Chondrocyte (in vitro differentiated cells): ENCODE measurements at regions not wholly inside any gene's neighbourhood (a gene's known extent, or its start where the extent isn't known, plus 50 kb on each side); places are given as distances from the start of the nearest gene placed in this dataset.

ENCODE experiments used
- DNase-seq: peaks from one replicate; pipeline ENCODE4 v3.0.0; 2021; ENCODE audit warnings: mixed read lengths, low spot score
- H3K27ac Mint-ChIP-seq: one replicate; pipeline ENCODE4 v1.8.0; 2021; ENCODE audit warnings: mild to moderate bottlenecking, moderate library complexity, mixed read lengths; ENCODE audit not compliant: unreplicated experiment
- H3K27me3 Mint-ChIP-seq: 2 replicates; pipeline ENCODE4 v1.8.0; 2021; ENCODE audit warnings: low read depth, mixed read lengths
- H3K36me3 Mint-ChIP-seq: 2 replicates; pipeline ENCODE4 v1.8.0; 2021; ENCODE audit warnings: low read depth, mixed read lengths
- H3K4me1 Mint-ChIP-seq: 2 replicates; pipeline ENCODE4 v1.8.0; 2021; ENCODE audit warnings: low read depth, mild to moderate bottlenecking, mixed read lengths
- H3K4me3 Mint-ChIP-seq: one replicate; pipeline ENCODE4 v1.8.0; 2021; ENCODE audit warnings: mild to moderate bottlenecking, moderate library complexity, mixed read lengths; ENCODE audit not compliant: unreplicated experiment
- H3K9me3 Mint-ChIP-seq: 2 replicates; pipeline ENCODE4 v1.8.0; 2021; ENCODE audit warnings: low read depth, mixed read lengths
- TF ChIP-seq, protein P1 (sequence below): fragments of 200-600 bp; sonication (generic); IDR thresholded peaks from 2 replicates; pipeline ENCODE4 v1.5.0; 2021; ENCODE audit warnings: antibody characterized with exemption, mild to moderate bottlenecking, moderate library complexity

DNA sequence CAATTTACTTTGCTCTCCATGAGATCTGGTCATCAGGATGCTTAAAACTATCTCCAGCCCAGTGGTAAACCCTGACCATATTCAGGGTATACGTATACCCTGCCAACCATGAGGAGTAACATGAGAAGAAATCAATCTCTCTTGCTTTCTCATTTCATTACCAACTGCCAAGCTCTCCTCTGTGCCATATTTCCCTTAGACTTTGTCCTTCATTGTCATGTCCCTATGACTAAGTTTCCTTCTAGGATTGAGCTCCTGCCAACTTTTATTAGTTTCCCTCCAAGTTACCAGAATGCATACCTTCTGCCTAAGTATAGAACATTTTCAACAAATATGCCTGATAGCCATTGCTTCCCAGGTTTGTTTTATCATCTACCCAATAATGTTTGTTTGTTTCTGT is 1113.9 kb upstream of the B3GALT2 start:
- TF ChIP-seq, protein P1, sequence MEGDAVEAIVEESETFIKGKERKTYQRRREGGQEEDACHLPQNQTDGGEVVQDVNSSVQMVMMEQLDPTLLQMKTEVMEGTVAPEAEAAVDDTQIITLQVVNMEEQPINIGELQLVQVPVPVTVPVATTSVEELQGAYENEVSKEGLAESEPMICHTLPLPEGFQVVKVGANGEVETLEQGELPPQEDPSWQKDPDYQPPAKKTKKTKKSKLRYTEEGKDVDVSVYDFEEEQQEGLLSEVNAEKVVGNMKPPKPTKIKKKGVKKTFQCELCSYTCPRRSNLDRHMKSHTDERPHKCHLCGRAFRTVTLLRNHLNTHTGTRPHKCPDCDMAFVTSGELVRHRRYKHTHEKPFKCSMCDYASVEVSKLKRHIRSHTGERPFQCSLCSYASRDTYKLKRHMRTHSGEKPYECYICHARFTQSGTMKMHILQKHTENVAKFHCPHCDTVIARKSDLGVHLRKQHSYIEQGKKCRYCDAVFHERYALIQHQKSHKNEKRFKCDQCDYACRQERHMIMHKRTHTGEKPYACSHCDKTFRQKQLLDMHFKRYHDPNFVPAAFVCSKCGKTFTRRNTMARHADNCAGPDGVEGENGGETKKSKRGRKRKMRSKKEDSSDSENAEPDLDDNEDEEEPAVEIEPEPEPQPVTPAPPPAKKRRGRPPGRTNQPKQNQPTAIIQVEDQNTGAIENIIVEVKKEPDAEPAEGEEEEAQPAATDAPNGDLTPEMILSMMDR, result no peak
- peaks cover 4% of the 10 kb centered on the region for H3K4me1 Mint-ChIP-seq
- no peak overlapping the region for H3K4me3 Mint-ChIP-seq

DNA sequence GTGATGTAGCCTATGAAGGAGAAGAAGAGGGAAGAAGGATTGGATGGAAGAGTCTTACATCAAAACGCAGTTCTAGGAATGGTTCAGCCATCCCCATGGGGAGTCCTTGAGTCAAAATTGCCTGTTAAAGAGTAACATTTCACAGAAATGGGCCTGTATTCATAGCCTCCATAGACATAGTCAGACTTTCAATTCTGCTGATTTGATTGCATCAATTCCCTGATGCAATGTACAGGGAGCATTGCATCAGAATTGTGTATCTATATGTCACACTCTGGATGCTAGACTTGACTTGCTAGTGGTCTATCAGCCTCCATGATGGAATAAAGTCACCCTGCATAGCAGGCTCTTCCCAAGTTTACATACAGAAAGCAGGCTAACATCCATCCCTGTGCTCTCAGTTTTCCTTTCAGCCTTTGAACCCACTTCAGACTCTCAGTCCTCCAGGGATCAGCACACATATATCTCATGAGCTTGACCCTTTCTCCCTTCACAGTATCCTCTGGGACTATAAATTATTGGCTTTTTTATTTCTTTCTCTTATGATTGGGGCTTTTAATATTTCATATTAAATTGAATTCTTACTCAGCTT is 1111.7 kb upstream of the B3GALT2 start:
- Mint-ChIP-seq H3K27me3 (no peaks in the 10 kb centered on the region), H3K36me3 (no peaks in the 10 kb centered on the region), H3K27ac (no peak overlapping the region), H3K4me3 (no peak overlapping the region), H3K4me1 (peaks cover 9% of the 10 kb centered on the region), H3K9me3 (no peaks in the 10 kb centered on the region)
- TF ChIP-seq, protein P1, result no peak
- no peak for DNase-seq

More for the DNA sequence above, 1113.9 kb upstream of the B3GALT2 start:
- Mint-ChIP-seq H3K27ac (no peak overlapping the region), H3K27me3 (no peaks in the 10 kb centered on the region), H3K9me3 (no peaks in the 10 kb centered on the region), H3K36me3 (no peaks in the 10 kb centered on the region)
- DNase-seq, result no peak

DNA sequence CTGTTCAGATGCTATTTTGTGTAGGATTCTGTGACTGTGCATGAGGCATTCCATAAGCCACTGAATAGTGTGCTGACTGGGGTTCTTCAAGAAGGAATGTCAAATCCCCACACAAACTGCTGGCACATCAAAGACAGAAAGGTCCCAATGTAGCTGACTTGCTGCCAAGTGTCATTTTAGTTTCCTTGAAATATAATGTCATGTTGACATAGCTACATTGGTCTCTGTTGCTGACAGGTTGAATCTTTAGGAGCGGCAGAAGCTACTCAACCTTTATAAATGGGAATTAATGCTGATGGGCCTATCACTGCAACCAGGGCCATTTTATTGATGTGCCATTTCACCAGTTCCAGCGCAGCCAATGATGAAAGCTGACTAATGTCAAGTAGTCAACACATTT is 1110.7 kb upstream of the B3GALT2 start:
- H3K4me1 Mint-ChIP-seq, result peaks cover 9% of the 10 kb centered on the region
- TF ChIP-seq, protein P1, result no peak
- no peaks in the 10 kb centered on the region for H3K36me3 Mint-ChIP-seq
- H3K27ac Mint-ChIP-seq, result no peak overlapping the region
- DNase-seq, result no peak
- H3K4me3 Mint-ChIP-seq, result no peak overlapping the region
- no peaks in the 10 kb centered on the region for H3K27me3 Mint-ChIP-seq
- H3K9me3 Mint-ChIP-seq, result no peaks in the 10 kb centered on the region

DNA sequence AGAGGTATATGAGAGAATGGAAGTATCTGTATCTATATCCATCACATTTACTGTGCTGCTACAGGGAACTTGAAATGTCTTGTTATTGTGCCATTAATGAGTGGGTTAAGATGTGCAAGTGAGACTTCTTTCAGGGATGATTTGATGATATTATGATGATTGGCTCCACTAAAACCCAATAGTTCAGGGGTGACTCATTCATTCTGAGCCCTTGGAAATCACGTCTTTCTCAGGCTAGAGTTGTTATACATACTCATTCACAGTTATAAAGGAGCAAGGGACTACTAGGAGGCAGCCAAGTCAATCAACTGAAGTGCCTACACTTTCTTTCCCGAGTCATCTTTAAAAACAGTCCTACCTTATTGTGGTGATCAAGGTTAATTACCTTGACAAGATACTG is 1109.8 kb upstream of the B3GALT2 start:
- Mint-ChIP-seq H3K9me3 (no peaks in the 10 kb centered on the region), H3K36me3 (no peaks in the 10 kb centered on the region), H3K27me3 (no peaks in the 10 kb centered on the region), H3K27ac (no peak overlapping the region), H3K4me1 (peaks cover 9% of the 10 kb centered on the region), H3K4me3 (no peak overlapping the region)
- TF ChIP-seq, protein P1, result no peak
- DNase-seq, result no peak

DNA sequence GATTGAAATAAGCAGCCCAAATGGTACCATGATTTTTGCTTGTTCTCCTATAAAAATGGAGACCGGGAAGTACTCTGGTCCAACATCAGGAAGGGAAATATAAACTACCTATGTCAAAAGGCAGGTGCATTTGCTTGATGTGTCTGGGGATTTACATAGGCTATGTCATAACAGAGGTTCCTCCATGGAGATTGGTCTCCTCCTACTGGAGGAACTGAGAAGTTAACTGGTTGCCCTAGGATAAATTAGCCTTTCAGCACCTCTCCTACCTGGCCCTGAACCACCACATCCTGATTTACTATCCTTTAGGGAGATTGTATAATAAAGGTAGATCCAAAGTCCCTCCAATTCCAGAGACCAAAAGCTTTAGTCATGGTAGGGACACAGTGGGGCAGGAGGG is 1109.3 kb upstream of the B3GALT2 start:
- TF ChIP-seq, protein P1, result peak; percentile 84
- H3K4me3 Mint-ChIP-seq, result no peak overlapping the region
- H3K27ac Mint-ChIP-seq, result no peak overlapping the region
- no peaks in the 10 kb centered on the region for H3K27me3 Mint-ChIP-seq
- H3K4me1 Mint-ChIP-seq, result peaks cover 9% of the 10 kb centered on the region
- H3K9me3 Mint-ChIP-seq, result no peaks in the 10 kb centered on the region
- DNase-seq, result no peak
- no peaks in the 10 kb centered on the region for H3K36me3 Mint-ChIP-seq
